LHCN-M2 (cell line): ENCODE measurements at regions not wholly inside any gene's neighbourhood (a gene's known extent, or its start where the extent isn't known, plus 50 kb on each side); places are given as distances from the start of the nearest gene placed in this dataset.
"Not testable (repeated sequence)": the region's sequence is repeated elsewhere in the genome, so short reads cannot be mapped to it uniquely, and the experiment has no call there.

Experiments
- DNase-seq: peaks from one replicate; pipeline ENCODE4 v3.0.0-alpha.2; 2012; ENCODE audit warnings: low read depth

GRCh38 chr7:48992816-48993215, 68.5 kb downstream of the CDC14C start:
- DNase-seq: no peak

GRCh38 chr7:49001610-49002033, 77.3 kb downstream of the CDC14C start:
- peak; percentile 0 for DNase-seq

- DNase-seq: no peak
Observed at GRCh38 chr7:49010717-49011116, 86.4 kb downstream of the CDC14C start.

- no peak for DNase-seq
Observed at GRCh38 chr7:49014870-49015269, 90.5 kb downstream of the CDC14C start.

- DNase-seq: no peak
Observed at GRCh38 chr7:49020145-49020544, 95.8 kb downstream of the CDC14C start.

- no peak for DNase-seq
Observed at GRCh38 chr7:49022448-49022847, 98.1 kb downstream of the CDC14C start.

GRCh38 chr7:49023345-49024328, 99.3 kb downstream of the CDC14C start:
- DNase-seq: no peak

GRCh38 chr7:49030221-49030620, 105.9 kb downstream of the CDC14C start:
- no peak for DNase-seq

GRCh38 chr7:49033140-49033539, 108.8 kb downstream of the CDC14C start:
- DNase-seq: not testable (repeated sequence)

GRCh38 chr7:49037346-49038210, 113.2 kb downstream of the CDC14C start:
- no peak for DNase-seq

- DNase-seq: no peak
Observed at GRCh38 chr7:49038821-49039358, 114.5 kb downstream of the CDC14C start.

GRCh38 chr7:49060743-49061142, 136.4 kb downstream of the CDC14C start:
- no peak for DNase-seq

- no peak for DNase-seq
Observed at GRCh38 chr7:49074538-49074937, 150.2 kb downstream of the CDC14C start.

- DNase-seq: no peak
Observed at GRCh38 chr7:49080896-49081475, 156.6 kb downstream of the CDC14C start.

GRCh38 chr7:49088017-49088416, 163.7 kb downstream of the CDC14C start:
- no peak for DNase-seq

- no peak for DNase-seq
Observed at GRCh38 chr7:49089717-49090116, 165.4 kb downstream of the CDC14C start.

- no peak for DNase-seq
Observed at GRCh38 chr7:49091089-49091488, 166.7 kb downstream of the CDC14C start.

GRCh38 chr7:49091519-49091918, 167.2 kb downstream of the CDC14C start:
- DNase-seq: no peak

GRCh38 chr7:49093218-49093617, 168.9 kb downstream of the CDC14C start:
- no peak for DNase-seq

- DNase-seq: no peak
Observed at GRCh38 chr7:49094866-49095265, 170.5 kb downstream of the CDC14C start.

GRCh38 chr7:49099587-49100326, 175.4 kb downstream of the CDC14C start:
- no peak for DNase-seq
